ENCODE measurements at regions not wholly inside any gene's neighbourhood (a gene's known extent, or its start where the extent isn't known, plus 50 kb on each side); places are given as distances from the start of the nearest gene placed in this dataset.
"Not testable (repeated sequence)": the region's sequence is repeated elsewhere in the genome, so short reads cannot be mapped to it uniquely, and the experiment has no call there.

GRCh38 chr2:134031539-134031938 lies 222.3 kb upstream of the MGAT5 start:
- no peak for DNase-seq (ENCODE audit: low read depth, low spot score)
- Mint-ChIP-seq H3K36me3 (ENCODE audit: low read depth) (no peaks in the 10 kb centered on the region), H3K27ac (ENCODE audit: unreplicated experiment) (no peak overlapping the region), H3K4me1 (no peaks in the 10 kb centered on the region), H3K4me3 (no peak overlapping the region), H3K9me3 (no peaks in the 10 kb centered on the region), H3K27me3 (ENCODE audit: low read depth) (no peaks in the 10 kb centered on the region)
- no peak for TF ChIP-seq CTCF (conservative IDR thresholded peaks at IDR 0.05)

- no peaks in the 10 kb centered on the region for H3K4me1 Mint-ChIP-seq
- no peak overlapping the region for H3K27ac Mint-ChIP-seq (ENCODE audit: unreplicated experiment)
- H3K36me3 Mint-ChIP-seq (ENCODE audit: low read depth): peaks cover 4% of the 10 kb centered on the region
- no peak for TF ChIP-seq CTCF (conservative IDR thresholded peaks at IDR 0.05)
- no peaks in the 10 kb centered on the region for H3K27me3 Mint-ChIP-seq (ENCODE audit: low read depth)
- peaks cover 9% of the 10 kb centered on the region for H3K9me3 Mint-ChIP-seq
- no peak for DNase-seq (ENCODE audit: low read depth, low spot score)
- H3K4me3 Mint-ChIP-seq: no peak overlapping the region
These were observed 218.1 kb upstream of the MGAT5 start for GRCh38 chr2:134035605-134036370.

GRCh38 chr2:134039912-134040581 lies 213.8 kb upstream of the MGAT5 start:
- H3K9me3 Mint-ChIP-seq: peaks cover 12% of the 10 kb centered on the region
- H3K36me3 Mint-ChIP-seq (ENCODE audit: low read depth): peaks cover 4% of the 10 kb centered on the region
- DNase-seq (ENCODE audit: low read depth, low spot score): no peak
- no peak overlapping the region for H3K27ac Mint-ChIP-seq (ENCODE audit: unreplicated experiment)
- H3K4me1 Mint-ChIP-seq: no peaks in the 10 kb centered on the region
- no peak overlapping the region for H3K4me3 Mint-ChIP-seq
- no peak for TF ChIP-seq CTCF (conservative IDR thresholded peaks at IDR 0.05)
- H3K27me3 Mint-ChIP-seq (ENCODE audit: low read depth): peaks cover 5% of the 10 kb centered on the region

GRCh38 chr2:134040626-134041172 lies 213.2 kb upstream of the MGAT5 start:
- DNase-seq (ENCODE audit: low read depth, low spot score): not testable (repeated sequence)

GRCh38 chr2:134041877-134042276 lies 212.0 kb upstream of the MGAT5 start:
- Mint-ChIP-seq H3K36me3 (ENCODE audit: low read depth) (peaks cover 10% of the 10 kb centered on the region), H3K4me1 (no peaks in the 10 kb centered on the region), H3K27ac (ENCODE audit: unreplicated experiment) (no peak overlapping the region), H3K9me3 (peaks cover 12% of the 10 kb centered on the region), H3K27me3 (ENCODE audit: low read depth) (peaks cover 12% of the 10 kb centered on the region), H3K4me3 (no peak overlapping the region)
- DNase-seq (ENCODE audit: low read depth, low spot score): no peak
- no peak for TF ChIP-seq CTCF (conservative IDR thresholded peaks at IDR 0.05)

More at GRCh38 chr2:134040626-134041172, 213.2 kb upstream of the MGAT5 start:
- Mint-ChIP-seq H3K27me3 (ENCODE audit: low read depth) (peaks cover 11% of the 10 kb centered on the region), H3K9me3 (peaks cover 12% of the 10 kb centered on the region)
- H3K27ac Mint-ChIP-seq (ENCODE audit: unreplicated experiment); H3K4me3 Mint-ChIP-seq; H3K4me1 Mint-ChIP-seq; H3K36me3 Mint-ChIP-seq (ENCODE audit: low read depth): not testable (repeated sequence)

- not testable (repeated sequence) for H3K27ac Mint-ChIP-seq (ENCODE audit: unreplicated experiment); H3K4me1 Mint-ChIP-seq; DNase-seq (ENCODE audit: low read depth, low spot score); H3K4me3 Mint-ChIP-seq
- H3K36me3 Mint-ChIP-seq (ENCODE audit: low read depth): peaks cover 10% of the 10 kb centered on the region
- peaks cover 12% of the 10 kb centered on the region for H3K27me3 Mint-ChIP-seq (ENCODE audit: low read depth)
- H3K9me3 Mint-ChIP-seq: peaks cover 12% of the 10 kb centered on the region
These were observed 210.8 kb upstream of the MGAT5 start for GRCh38 chr2:134043028-134043427.

All from neural crest cell (in vitro differentiated cells).